ENCODE measurements at regions not wholly inside any gene's neighbourhood (a gene's known extent, or its start where the extent isn't known, plus 50 kb on each side); places are given as distances from the start of the nearest gene placed in this dataset.
"Not testable (repeated sequence)": the region's sequence is repeated elsewhere in the genome, so short reads cannot be mapped to it uniquely, and the experiment has no call there.

DNA sequence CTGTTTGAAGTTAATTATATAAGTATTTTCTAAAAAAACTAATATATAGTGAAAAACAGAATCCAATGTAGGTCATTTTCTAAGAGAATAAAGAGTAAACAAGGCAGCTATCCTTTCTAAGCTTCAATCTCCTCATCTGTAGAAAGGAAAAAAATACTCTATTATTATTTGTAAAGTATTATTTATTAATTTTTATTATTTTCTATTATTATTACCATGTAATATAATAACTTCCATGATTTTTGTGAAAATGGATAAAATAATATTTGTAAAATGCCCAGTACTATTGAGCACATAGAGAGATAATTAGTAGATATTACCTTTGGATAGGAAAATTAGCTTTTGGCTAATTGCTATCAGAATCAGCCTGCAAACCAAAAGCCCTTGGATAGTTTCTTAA lies 684.4 kb downstream of the MTRR start:
- DNase-seq, result no peak
- H3K9me3 ChIP-seq, result no peaks in the 10 kb centered on the region; the same call in 1 of the 2 replicates
- H3K4me3 ChIP-seq (ENCODE audit: low read depth, low read length), result no peak overlapping the region
- no peaks in the 10 kb centered on the region for H3K4me1 ChIP-seq
- TF ChIP-seq, protein P1, sequence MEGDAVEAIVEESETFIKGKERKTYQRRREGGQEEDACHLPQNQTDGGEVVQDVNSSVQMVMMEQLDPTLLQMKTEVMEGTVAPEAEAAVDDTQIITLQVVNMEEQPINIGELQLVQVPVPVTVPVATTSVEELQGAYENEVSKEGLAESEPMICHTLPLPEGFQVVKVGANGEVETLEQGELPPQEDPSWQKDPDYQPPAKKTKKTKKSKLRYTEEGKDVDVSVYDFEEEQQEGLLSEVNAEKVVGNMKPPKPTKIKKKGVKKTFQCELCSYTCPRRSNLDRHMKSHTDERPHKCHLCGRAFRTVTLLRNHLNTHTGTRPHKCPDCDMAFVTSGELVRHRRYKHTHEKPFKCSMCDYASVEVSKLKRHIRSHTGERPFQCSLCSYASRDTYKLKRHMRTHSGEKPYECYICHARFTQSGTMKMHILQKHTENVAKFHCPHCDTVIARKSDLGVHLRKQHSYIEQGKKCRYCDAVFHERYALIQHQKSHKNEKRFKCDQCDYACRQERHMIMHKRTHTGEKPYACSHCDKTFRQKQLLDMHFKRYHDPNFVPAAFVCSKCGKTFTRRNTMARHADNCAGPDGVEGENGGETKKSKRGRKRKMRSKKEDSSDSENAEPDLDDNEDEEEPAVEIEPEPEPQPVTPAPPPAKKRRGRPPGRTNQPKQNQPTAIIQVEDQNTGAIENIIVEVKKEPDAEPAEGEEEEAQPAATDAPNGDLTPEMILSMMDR (IDR thresholded peaks at IDR 0.05; ENCODE audit: low read depth, low read length), result no peak
- no peaks in the 10 kb centered on the region for H3K36me3 ChIP-seq
- H3K27me3 ChIP-seq, result no peaks in the 10 kb centered on the region

DNA sequence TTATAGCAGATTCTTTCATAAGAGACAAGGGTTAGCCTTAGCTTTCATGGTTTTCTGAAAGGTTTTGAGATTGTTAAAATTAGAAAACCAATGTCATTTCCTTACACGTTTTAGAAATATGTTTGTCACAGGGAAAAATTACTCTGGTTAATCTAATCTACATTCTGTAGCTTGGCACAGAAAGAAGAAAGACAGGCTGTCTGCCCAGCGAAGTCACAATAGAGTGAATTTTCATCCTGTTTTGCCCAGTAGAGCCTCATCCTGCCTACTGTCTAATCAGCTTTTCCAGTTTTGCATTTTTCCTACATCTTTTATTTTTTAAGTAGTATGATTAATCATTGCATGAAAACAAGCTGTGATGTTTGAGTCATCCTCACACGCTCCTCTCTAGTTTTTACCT lies 688.8 kb downstream of the MTRR start:
- Histone ChIP-seq H3K4me1 (no peaks in the 10 kb centered on the region), H3K4me3 (ENCODE audit: low read depth, low read length) (no peak overlapping the region), H3K9me3 (no peaks in the 10 kb centered on the region), H3K36me3 (no peaks in the 10 kb centered on the region), H3K27me3 (no peaks in the 10 kb centered on the region)
- no peak for DNase-seq
- TF ChIP-seq, protein P1 (IDR thresholded peaks at IDR 0.05; ENCODE audit: low read depth, low read length), result no peak

DNA sequence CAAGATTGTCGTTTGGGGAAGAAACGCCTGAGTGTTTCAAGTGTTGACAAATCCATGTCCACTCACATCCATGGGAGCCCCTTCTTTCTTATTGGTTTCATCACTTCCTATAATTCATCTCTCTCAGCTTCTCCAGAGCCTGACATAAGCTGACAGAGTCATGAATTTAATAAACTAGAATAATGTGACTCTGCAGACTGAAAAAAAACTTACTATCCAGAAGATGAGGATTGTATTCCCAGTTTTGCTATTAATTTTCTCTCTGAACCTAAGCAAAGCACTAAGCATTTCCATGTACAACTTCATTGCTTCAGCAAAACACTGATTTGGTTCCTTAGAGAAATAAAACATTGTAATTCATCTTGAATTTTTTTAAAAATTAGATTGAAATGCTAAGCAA lies 691.8 kb downstream of the MTRR start:
- Histone ChIP-seq H3K4me3 (ENCODE audit: low read depth, low read length) (no peak overlapping the region), H3K27me3 (no peaks in the 10 kb centered on the region), H3K36me3 (no peaks in the 10 kb centered on the region), H3K4me1 (no peaks in the 10 kb centered on the region), H3K9me3 (no peaks in the 10 kb centered on the region)
- DNase-seq, result no peak
- TF ChIP-seq, protein P1 (IDR thresholded peaks at IDR 0.05; ENCODE audit: low read depth, low read length), result no peak

DNA sequence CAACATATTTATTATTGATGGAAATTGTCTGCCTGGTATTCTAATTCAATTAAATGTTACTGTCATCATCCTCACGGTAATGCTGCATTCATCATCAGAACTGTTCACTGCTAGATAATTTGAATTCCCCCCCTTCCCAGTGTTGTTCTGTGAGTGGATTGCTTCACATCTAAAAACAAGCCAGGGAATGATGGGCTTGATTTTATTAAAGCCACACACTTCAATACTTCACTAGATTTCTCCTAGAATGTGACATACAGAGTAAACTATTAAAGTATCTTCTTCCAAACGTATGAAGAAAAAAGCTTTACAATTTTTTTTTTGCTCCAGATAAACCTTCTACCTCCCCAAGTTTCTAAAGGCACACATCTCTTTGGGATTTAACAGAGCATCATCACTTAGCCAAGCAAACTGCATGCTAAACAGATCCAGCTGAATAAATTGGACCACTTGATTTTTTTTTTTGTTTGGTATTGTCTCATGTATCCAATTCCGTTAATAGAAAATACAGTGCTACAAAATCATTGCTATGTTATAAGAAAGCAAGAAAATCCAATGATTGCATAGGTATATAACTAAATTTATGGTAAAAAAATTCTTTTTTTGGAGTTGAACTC lies 692.4 kb downstream of the MTRR start:
- Histone ChIP-seq H3K4me1 (no peaks in the 10 kb centered on the region), H3K4me3 (ENCODE audit: low read depth, low read length) (no peak overlapping the region), H3K9me3 (no peaks in the 10 kb centered on the region; the same call in 1 of the 2 replicates), H3K27me3 (no peaks in the 10 kb centered on the region), H3K36me3 (no peaks in the 10 kb centered on the region)
- TF ChIP-seq, protein P1 (IDR thresholded peaks at IDR 0.05; ENCODE audit: low read depth, low read length), result no peak
- DNase-seq, result no peak

DNA sequence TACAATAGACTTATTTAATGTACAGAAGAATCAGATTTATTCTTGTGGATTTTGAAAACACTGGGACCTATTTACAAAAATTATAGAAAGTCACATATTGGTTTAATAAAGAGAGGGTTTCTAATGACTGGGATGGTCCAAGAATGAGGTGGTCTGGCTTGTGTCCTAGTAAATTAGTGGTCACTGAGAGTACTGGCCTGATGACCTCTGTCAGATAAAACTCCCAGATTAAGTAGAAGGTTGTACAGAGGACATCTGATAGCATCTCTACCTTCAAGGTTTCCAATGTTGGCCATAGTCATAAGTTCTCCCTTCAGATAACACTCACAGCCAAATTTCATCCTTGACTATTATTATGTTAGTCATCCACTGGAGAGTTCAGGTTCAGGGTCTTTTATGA lies 692.9 kb downstream of the MTRR start:
- H3K4me3 ChIP-seq (ENCODE audit: low read depth, low read length), result no peak overlapping the region
- no peaks in the 10 kb centered on the region for H3K4me1 ChIP-seq
- H3K27me3 ChIP-seq, result no peaks in the 10 kb centered on the region
- H3K36me3 ChIP-seq, result no peaks in the 10 kb centered on the region
- TF ChIP-seq, protein P1 (IDR thresholded peaks at IDR 0.05; ENCODE audit: low read depth, low read length), result no peak
- H3K9me3 ChIP-seq, result no peaks in the 10 kb centered on the region; the same call in 1 of the 2 replicates
- no peak for DNase-seq

DNA sequence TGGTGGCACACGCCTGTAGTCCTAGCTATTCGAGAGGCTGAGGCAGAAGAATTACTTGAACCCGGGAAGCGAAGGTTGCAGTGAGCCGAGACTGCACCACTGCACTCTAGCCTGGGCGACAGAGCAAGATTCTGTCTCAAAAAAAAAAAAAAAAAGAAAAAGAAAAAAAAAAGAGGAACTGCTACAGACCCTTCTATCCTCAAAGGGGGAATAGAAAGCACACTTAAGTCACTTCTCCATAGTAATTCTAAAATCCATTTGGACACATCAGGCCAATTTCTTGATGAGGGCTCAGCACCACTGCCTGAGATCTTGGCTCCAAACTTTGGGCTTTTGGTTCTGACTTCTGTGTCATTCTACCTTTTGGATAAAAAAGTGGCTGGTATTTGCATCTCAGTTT lies 694.6 kb downstream of the MTRR start:
- H3K36me3 ChIP-seq; DNase-seq; H3K27me3 ChIP-seq; H3K9me3 ChIP-seq; H3K4me3 ChIP-seq (ENCODE audit: low read depth, low read length); H3K4me1 ChIP-seq: not testable (repeated sequence)
